ENCODE measurements at regions not wholly inside any gene's neighbourhood (a gene's known extent, or its start where the extent isn't known, plus 50 kb on each side); places are given as distances from the start of the nearest gene placed in this dataset.

- no peak for TF ChIP-seq BRCA1 (IDR thresholded peaks at IDR 0.05)
- TF ChIP-seq BRCA1 (CRISPR knock-in tag; IDR thresholded peaks at IDR 0.05): no peak
- no peak for TF ChIP-seq GMEB1 (CRISPR knock-in tag; IDR thresholded peaks at IDR 0.05)
- no peak for TF ChIP-seq HOXB6 (CRISPR knock-in tag; IDR thresholded peaks at IDR 0.05; ENCODE audit: borderline replicate concordance)
- no peak for TF ChIP-seq TAF9B (IDR thresholded peaks at IDR 0.05; ENCODE audit: partially characterized antibody)
- no peak for TF ChIP-seq ID3 (CRISPR knock-in tag; IDR thresholded peaks at IDR 0.05)
- TF ChIP-seq ID3 (tag; IDR thresholded peaks at IDR 0.05): no peak
- TF ChIP-seq PBX2 (CRISPR knock-in tag; IDR thresholded peaks at IDR 0.05; ENCODE audit: low read depth): no peak
- 0 out of 2 replicates have a peak, but pooled peaks have one; percentile 6 for TF ChIP-seq PBX2 (tag; conservative IDR thresholded peaks at IDR 0.05; ENCODE audit: low read depth)
- no peak for TF ChIP-seq ZNF57 (CRISPR knock-in tag; IDR thresholded peaks at IDR 0.05)
- no peak for TF ChIP-seq FOXO4 (CRISPR knock-in tag; IDR thresholded peaks at IDR 0.05)
- no peak for TF ChIP-seq ZBTB49 (CRISPR knock-in tag; IDR thresholded peaks at IDR 0.05; ENCODE audit: borderline replicate concordance)
- TF ChIP-seq FOXJ2 (tag; IDR thresholded peaks at IDR 0.05): peak; percentile 67
- no peak for TF ChIP-seq MAFG (tag; conservative IDR thresholded peaks at IDR 0.05)
- no peak for TF ChIP-seq TGIF2 (CRISPR knock-in tag; IDR thresholded peaks at IDR 0.05)
- TF ChIP-seq NFXL1 (CRISPR knock-in tag; IDR thresholded peaks at IDR 0.05): no peak
- no peak for TF ChIP-seq ZNF124 (CRISPR knock-in tag; IDR thresholded peaks at IDR 0.05)
- no peak for TF ChIP-seq TSC22D4 (tag; IDR thresholded peaks at IDR 0.05)
- no peak for TF ChIP-seq ELK1 (CRISPR knock-in tag; IDR thresholded peaks at IDR 0.05)
- TF ChIP-seq PHF21A (IDR thresholded peaks at IDR 0.05; ENCODE audit: borderline replicate concordance, low read depth): no peak
Observed at GRCh38 chr10:3835770-3836169, 50.8 kb upstream of the KLF6 start (continued).

Data from K562 (cell line).